HG02759 (cell line): ENCODE measurements at regions not wholly inside any gene's neighbourhood (a gene's known extent, or its start where the extent isn't known, plus 50 kb on each side); places are given as distances from the start of the nearest gene placed in this dataset.

Experiments used
- ATAC-seq: cut with Tn5 transposase; IDR thresholded peaks from one replicate; pipeline ENCODE4 v1.9.1; 2021; ENCODE audit warnings: mild to moderate bottlenecking, moderate library complexity; ENCODE audit not compliant: unreplicated experiment

DNA sequence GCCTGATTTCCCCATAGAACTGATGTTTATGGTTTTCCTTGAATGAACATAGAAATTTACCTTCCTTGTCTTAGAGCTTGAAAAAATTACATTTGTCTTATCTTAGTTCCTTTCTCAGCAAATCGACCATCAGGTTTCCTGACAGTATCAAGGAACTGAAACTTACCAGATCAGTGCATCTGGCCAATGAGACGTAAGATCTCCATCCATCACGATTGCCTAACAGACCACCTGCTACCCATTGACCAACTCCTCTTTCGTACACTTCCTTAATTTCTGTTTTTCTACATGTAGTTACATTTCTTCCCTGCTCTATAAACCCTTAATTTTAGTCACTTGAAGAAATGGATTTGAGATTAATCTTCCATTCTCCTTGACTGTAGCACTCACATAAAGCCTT is 57.4 kb upstream of the TMPRSS15 start:
- ATAC-seq = no peak

DNA sequence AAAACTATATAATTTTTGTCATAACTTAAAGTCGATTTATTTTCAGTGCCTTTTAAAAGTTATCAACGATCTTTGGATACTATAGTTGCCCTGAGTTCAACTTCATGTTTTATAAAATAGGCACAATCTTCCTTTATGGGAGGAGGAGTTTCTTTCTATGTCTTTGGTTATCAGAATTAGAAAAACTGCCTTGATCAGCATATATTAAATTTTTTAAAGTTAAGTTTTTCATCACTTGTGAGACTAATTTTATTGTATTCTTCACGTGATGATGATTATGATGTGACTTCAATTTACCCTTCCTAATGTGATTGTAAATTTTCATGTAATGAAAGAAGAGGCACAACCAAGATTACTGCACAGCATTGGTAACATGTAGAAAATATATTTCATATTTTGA is 58.2 kb upstream of the TMPRSS15 start:
- ATAC-seq = no peak

- ATAC-seq = no peak
These were observed 64.1 kb upstream of the TMPRSS15 start for GRCh38 chr21:18467715-18468114.

GRCh38 chr21:18468790-18469189 is 65.2 kb upstream of the TMPRSS15 start:
- ATAC-seq = no peak

DNA sequence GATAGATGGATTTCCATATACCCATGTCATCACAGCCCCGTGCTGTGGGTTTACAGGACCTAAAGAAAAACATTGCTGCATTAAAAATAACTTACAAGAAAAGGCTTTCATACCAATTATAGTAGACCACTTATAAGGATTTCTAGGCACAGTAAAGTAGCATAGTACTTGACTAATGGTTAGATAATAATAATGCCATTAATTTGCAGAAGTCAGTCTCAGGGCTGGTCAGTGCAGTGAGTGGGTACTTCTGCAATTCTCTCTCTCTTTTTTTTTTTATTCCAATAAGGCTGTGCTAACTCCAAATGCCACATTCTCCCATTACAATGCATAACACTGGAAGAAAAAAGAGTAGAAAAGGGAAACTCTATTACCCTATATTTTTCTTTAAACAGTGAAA is 73.1 kb upstream of the TMPRSS15 start:
- no peak for ATAC-seq

DNA sequence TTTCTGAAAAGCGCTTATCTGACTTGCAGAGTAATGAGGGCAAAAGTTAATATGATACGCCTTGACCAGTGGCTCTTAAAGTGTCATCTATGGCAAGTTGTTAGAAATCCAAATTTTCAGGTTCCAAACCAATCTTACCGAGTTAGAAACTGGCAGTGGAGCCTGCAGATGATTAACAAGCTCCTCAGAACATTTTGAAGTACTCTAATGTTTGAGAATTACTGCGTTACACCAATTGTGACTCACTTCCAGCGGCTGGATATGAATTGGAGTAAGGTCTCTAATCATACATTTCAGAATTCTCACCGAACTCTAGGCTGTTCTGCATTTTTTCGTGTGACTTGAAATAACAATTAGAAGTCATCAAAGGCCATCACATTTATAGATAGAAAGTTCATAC is 73.5 kb upstream of the TMPRSS15 start:
- ATAC-seq = no peak

DNA sequence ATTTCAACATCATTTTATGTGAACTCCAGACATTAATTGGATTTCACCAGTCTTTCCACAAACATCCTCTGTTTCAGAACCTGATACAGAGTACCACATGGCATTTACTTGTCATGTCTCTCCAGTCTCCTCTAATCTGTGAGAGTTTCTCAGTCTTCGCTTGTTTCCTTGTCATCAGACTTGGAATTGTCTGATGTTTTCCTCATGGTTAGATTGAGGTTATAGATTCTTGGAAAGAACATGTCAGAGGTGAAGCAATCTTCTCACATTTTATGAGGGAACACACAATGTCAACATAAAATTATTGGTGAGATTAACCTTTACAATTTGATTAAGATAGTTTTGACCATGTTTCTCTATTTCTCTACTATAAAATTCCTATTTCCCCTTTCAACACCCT is 74.9 kb upstream of the TMPRSS15 start:
- ATAC-seq = no peak

GRCh38 chr21:18488252-18488651 is 84.7 kb upstream of the TMPRSS15 start:
- ATAC-seq = no peak

GRCh38 chr21:18493422-18493821 is 89.8 kb upstream of the TMPRSS15 start:
- no peak for ATAC-seq

- no peak for ATAC-seq
These were observed 91.9 kb upstream of the TMPRSS15 start for GRCh38 chr21:18495523-18495922.

- no peak for ATAC-seq
These were observed 94.8 kb upstream of the TMPRSS15 start for GRCh38 chr21:18498431-18498830.

DNA sequence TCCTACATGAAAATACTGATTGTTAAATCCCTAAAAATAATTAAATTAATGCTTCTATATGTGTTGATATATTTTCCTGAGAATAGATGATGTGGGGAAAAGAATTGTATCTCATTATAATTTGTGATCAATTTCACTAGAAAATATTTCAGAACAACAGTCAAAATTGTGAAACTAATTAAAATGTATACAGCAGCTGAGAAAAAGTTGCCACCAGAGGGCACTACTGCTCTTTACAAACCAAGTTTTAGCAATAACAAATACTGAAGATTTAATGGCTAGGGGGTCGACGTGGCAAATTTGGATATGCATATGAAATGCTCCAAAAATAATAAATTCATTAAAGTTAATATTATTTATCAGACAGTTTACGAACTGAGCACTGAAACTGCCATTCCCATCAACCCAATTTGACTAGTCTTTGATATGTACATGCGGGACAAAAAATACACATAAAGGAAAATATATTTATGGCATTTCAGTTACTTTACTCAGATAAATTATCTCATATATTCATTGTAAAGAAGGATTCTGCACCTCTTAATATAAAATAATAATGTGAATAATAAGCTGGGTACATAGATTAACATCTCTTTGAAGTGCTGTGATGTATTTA is 96.3 kb upstream of the TMPRSS15 start:
- ATAC-seq = no peak

- ATAC-seq = no peak
These were observed 114.5 kb upstream of the TMPRSS15 start for GRCh38 chr21:18518054-18518481.

GRCh38 chr21:18521204-18521603 is 117.6 kb upstream of the TMPRSS15 start:
- ATAC-seq = no peak

- no peak for ATAC-seq
These were observed 118.8 kb upstream of the TMPRSS15 start for GRCh38 chr21:18522181-18522972.

DNA sequence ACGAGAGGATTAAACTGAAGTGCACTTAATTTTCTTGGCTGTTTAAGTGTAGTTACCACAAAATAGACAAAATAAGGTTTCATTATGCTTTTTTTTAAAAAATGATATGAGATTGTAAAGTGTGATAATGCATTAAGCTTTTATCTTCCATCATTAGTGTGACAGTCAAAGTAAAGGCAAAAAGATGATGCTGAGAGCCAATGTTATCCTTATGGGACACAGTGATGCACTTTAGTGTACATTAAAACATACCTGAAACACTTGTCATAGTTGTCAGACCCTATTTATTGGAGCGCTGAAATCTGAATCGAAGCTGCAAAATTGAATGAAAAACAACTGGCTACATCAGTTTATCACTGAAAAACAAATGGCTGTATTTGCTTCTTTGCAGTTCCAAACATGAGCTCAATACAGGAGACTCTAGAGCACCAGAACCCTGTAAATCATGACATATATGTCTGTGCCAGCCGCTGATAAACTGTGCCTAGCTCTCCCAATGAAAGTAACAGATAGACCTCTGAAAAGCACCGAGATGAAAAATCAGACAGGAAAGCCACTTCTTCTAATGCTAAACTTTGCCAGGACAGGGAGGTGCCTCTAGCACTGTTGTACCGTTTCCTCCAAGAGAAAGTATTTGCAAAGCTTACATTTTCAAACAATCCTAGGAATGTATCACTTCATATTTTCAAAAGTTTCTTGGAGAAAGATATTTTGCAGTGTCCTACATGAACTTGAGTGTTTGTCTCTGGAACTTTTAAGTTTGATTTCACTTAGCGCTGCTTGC is 120.7 kb upstream of the TMPRSS15 start:
- ATAC-seq = no peak

DNA sequence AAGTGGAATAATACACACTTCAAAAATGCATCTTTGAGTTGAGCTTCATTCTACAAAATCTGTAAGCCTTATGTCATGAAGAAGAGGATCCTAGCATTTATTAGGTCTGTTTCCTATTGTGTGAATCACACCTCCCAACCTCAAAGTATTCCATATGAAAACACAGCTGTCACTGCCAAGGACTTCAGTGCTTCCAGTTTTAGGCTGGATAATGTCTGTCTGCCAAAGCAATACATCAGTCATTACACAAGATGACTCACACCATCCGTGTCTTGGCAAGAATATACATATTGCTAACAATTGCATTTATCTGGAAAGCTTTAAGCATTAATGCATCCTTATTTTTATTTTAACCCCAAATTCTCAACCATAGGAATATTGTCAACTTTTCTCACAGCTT is 125.7 kb upstream of the TMPRSS15 start:
- no peak for ATAC-seq

- ATAC-seq = no peak
These were observed 138.5 kb upstream of the TMPRSS15 start for GRCh38 chr21:18542081-18542480.

DNA sequence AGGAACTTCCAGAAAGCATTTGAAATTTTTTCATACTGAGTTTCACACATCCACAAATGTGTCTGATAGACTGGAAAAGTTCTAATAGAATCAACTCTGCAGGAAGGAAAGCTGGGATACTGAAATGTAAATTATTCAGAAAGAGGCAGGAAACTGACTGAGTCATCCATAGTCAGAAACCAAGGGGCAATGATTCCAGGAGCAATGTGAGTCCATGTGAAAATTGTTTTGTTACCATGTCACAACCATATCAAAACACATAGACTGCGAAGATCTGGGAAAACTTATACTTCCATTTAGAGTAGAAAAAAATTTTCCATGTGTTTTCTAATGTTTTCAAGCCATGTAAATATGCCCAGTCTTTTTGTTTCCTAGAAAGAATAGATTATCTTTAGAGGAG is 142.3 kb upstream of the TMPRSS15 start:
- ATAC-seq = no peak

- ATAC-seq = no peak
These were observed 143.8 kb upstream of the TMPRSS15 start for GRCh38 chr21:18547347-18547746.

DNA sequence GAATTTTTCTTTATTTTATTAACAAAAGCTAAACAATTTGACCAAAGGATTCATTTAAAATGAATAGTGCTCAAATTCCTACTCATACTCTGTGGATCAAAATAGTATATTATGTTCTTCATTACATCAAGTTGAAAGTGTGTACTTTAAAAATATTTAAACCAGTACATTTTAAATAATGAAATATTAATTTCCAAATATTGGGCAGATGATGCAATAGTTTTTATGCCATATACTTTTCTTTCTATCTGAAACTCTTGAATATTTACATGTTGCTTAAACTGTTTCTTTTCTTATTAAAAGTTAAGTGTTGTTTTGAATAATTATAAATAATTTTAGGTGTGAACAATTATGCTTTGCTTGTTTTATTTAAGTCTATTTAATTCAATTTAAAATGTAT is 144.7 kb upstream of the TMPRSS15 start:
- ATAC-seq = no peak
